HL-60 (cell line): ENCODE measurements at regions not wholly inside any gene's neighbourhood (a gene's known extent, or its start where the extent isn't known, plus 50 kb on each side); places are given as distances from the start of the nearest gene placed in this dataset.

Source experiments
- GABPA ChIP-seq: IDR thresholded peaks from 2 replicates; pipeline ENCODE4 v1.6.1; 2012; ENCODE audit warnings: low read depth
- POLR2AphosphoS5 ChIP-seq: IDR thresholded peaks from 2 replicates; pipeline ENCODE4 v1.6.1; 2012; ENCODE audit warnings: low read depth
- SPI1 ChIP-seq: IDR thresholded peaks from 2 replicates; pipeline ENCODE4 v1.6.1; 2012; ENCODE audit warnings: low read depth, mild to moderate bottlenecking, borderline replicate concordance
- TF ChIP-seq, protein P1 (sequence below): IDR thresholded peaks from one replicate; pipeline ENCODE4 v1.5.1; 2011; ENCODE audit warnings: low read length, control low read depth, inconsistent platforms; ENCODE audit not compliant: insufficient read depth
- TF ChIP-seq, protein P2 (sequence below): IDR thresholded peaks from 2 replicates; pipeline ENCODE4 v1.6.1; 2012; ENCODE audit warnings: low read depth; ENCODE audit not compliant: insufficient replicate concordance

DNA sequence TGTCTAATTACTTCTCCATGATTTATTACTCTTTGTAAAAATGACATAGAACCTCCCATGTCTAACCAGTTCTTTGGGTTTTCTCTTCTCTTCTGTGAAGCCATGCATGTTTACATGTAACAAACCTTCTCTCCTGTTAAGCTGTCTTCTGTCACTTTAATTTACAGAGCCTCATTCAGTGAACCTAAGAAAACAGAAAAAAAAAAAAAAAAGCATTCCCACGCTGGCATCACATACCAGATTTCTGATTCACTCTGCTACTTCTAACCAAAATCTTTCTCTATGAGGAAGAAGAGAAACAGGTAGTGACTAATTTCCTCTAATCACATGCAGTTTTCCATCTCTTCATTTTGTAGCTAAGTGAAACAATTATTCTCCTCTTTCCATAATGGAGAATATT, 141.4 kb upstream of the CXADR start:
- TF ChIP-seq POLR2AphosphoS5 (no peak), GABPA (no peak), SPI1 (no peak)
- TF ChIP-seq, protein P1, sequence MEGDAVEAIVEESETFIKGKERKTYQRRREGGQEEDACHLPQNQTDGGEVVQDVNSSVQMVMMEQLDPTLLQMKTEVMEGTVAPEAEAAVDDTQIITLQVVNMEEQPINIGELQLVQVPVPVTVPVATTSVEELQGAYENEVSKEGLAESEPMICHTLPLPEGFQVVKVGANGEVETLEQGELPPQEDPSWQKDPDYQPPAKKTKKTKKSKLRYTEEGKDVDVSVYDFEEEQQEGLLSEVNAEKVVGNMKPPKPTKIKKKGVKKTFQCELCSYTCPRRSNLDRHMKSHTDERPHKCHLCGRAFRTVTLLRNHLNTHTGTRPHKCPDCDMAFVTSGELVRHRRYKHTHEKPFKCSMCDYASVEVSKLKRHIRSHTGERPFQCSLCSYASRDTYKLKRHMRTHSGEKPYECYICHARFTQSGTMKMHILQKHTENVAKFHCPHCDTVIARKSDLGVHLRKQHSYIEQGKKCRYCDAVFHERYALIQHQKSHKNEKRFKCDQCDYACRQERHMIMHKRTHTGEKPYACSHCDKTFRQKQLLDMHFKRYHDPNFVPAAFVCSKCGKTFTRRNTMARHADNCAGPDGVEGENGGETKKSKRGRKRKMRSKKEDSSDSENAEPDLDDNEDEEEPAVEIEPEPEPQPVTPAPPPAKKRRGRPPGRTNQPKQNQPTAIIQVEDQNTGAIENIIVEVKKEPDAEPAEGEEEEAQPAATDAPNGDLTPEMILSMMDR = no peak
- TF ChIP-seq, protein P2, sequence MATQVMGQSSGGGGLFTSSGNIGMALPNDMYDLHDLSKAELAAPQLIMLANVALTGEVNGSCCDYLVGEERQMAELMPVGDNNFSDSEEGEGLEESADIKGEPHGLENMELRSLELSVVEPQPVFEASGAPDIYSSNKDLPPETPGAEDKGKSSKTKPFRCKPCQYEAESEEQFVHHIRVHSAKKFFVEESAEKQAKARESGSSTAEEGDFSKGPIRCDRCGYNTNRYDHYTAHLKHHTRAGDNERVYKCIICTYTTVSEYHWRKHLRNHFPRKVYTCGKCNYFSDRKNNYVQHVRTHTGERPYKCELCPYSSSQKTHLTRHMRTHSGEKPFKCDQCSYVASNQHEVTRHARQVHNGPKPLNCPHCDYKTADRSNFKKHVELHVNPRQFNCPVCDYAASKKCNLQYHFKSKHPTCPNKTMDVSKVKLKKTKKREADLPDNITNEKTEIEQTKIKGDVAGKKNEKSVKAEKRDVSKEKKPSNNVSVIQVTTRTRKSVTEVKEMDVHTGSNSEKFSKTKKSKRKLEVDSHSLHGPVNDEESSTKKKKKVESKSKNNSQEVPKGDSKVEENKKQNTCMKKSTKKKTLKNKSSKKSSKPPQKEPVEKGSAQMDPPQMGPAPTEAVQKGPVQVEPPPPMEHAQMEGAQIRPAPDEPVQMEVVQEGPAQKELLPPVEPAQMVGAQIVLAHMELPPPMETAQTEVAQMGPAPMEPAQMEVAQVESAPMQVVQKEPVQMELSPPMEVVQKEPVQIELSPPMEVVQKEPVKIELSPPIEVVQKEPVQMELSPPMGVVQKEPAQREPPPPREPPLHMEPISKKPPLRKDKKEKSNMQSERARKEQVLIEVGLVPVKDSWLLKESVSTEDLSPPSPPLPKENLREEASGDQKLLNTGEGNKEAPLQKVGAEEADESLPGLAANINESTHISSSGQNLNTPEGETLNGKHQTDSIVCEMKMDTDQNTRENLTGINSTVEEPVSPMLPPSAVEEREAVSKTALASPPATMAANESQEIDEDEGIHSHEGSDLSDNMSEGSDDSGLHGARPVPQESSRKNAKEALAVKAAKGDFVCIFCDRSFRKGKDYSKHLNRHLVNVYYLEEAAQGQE = no peak
